Uterus (tissue), 3 donors: ENCODE measurements at regions not wholly inside any gene's neighbourhood (a gene's known extent, or its start where the extent isn't known, plus 50 kb on each side); places are given as distances from the start of the nearest gene placed in this dataset.

Experiments used
- DNase-seq, 2 donors: peaks; one replicate each; pipeline ENCODE4 v3.0.0-alpha.2; 2019 to 2020
- H3K27ac ChIP-seq, 2 donors: fragments of 200-600 bp; sonication (generic); 1 replicate in 1 of 2; 2 replicates in 1 of 2; pipeline ENCODE4 v1.5.1; 2016 to 2018
- H3K27me3 ChIP-seq, 2 donors: fragments of 200-600 bp; sonication (generic); one replicate each; pipeline ENCODE4 v1.5.1; 2018 to 2019; ENCODE audit warnings: control low read depth in 1 of 2
- H3K36me3 ChIP-seq, 2 donors: fragments of 200-600 bp; sonication (generic); one replicate each; pipeline ENCODE4 v1.5.1; 2019; ENCODE audit warnings: control low read depth in 1 of 2
- H3K4me1 ChIP-seq, 2 donors: fragments of 200-600 bp; sonication (generic); one replicate each; pipeline ENCODE4 v1.5.1; 2018 to 2019; ENCODE audit warnings: control low read depth in 1 of 2
- H3K4me3 ChIP-seq, 2 donors: fragments of 200-600 bp; sonication (generic); 1 replicate in 1 of 2; 2 replicates in 1 of 2; pipeline ENCODE4 v1.5.1; 2018 to 2019; ENCODE audit warnings: mild to moderate bottlenecking in 1 of 2
- H3K9me3 ChIP-seq, 2 donors: fragments of 200-600 bp; sonication (generic); one replicate each; pipeline ENCODE4 v1.5.1; 2019; ENCODE audit warnings: control low read depth in 1 of 2
- POLR2A ChIP-seq, 2 donors: fragments of 450-650 bp; IDR thresholded peaks; one replicate each; pipeline ENCODE4 v1.6.1; 2016; ENCODE audit warnings: antibody characterized with exemption in 2 of 2, mild to moderate bottlenecking in 1 of 2, moderate library complexity in 1 of 2
- intact Hi-C: fragments of 100-400 bp; cut with DNase I; formaldehyde crosslinking; loops from one replicate; pipeline ENCODE4 v1.15.1; 2023; ENCODE audit warnings: low total_unique reads
- TF ChIP-seq, protein P1 (sequence below), 4 experiments: fragments of 200-600 bp in 2 of 4; fragments of 450-650 bp in 2 of 4; sonication (generic) in 2 of 4; IDR thresholded peaks; one replicate each; pipeline ENCODE4 v1.5.1; 2016 to 2019; ENCODE audit warnings: antibody characterized with exemption in 4 of 4, mild to moderate bottlenecking in 2 of 4, moderate library complexity in 1 of 4
- donor health status: DM: yes; HTN: yes; CAD: no.

DNA sequence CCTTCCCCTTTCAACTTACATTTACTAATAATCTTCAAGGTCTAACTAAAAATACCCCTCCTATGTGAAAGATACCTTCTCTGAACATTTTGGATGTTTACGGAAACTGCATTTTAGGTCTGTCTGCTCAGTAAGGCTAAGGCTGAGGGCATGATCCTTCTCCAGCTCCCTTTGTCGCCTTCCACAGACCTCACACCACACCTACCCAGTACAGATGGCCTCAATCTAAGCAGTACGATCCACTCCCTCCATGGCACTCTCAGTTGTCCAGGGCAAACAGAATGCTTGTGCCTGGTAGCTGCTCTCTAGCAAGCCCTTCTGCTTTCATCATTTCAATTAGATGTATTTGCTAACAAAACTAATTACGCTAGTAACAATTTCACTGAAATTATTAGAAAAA lies 178.3 kb downstream of the CNTN3 start:
- Histone ChIP-seq H3K4me3 (no peak overlapping the region), H3K27ac (no peak overlapping the region), H3K9me3 (no peaks in the 10 kb centered on the region), H3K27me3 (no peaks in the 10 kb centered on the region), H3K4me1 (no peaks in the 10 kb centered on the region), H3K36me3 (no peaks in the 10 kb centered on the region)
- intact Hi-C loops: no loop called here
- TF ChIP-seq, protein P1, sequence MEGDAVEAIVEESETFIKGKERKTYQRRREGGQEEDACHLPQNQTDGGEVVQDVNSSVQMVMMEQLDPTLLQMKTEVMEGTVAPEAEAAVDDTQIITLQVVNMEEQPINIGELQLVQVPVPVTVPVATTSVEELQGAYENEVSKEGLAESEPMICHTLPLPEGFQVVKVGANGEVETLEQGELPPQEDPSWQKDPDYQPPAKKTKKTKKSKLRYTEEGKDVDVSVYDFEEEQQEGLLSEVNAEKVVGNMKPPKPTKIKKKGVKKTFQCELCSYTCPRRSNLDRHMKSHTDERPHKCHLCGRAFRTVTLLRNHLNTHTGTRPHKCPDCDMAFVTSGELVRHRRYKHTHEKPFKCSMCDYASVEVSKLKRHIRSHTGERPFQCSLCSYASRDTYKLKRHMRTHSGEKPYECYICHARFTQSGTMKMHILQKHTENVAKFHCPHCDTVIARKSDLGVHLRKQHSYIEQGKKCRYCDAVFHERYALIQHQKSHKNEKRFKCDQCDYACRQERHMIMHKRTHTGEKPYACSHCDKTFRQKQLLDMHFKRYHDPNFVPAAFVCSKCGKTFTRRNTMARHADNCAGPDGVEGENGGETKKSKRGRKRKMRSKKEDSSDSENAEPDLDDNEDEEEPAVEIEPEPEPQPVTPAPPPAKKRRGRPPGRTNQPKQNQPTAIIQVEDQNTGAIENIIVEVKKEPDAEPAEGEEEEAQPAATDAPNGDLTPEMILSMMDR (IDR thresholded peaks at IDR 0.05): no peak
- DNase-seq: no peak

DNA sequence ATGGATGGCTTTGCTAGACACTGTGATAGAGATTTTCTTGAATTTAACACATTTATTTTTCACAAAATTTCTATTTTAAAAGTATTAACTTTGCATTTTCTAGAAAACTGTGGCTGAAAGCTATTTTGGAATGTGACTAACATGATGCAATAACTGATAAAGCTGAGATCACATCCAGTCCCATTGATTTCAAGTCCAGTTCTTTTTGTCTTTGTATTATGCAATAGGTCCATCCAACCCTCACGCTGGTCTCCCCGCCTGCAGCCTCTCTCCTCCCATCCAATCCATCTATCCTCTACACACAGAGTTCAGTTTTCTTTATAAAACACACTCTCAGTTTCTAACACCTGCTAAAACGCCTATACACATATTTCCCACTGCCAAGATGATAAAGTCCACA lies 178.8 kb downstream of the CNTN3 start:
- intact Hi-C loops: no loop called here
- Histone ChIP-seq H3K9me3 (no peaks in the 10 kb centered on the region), H3K4me1 (no peaks in the 10 kb centered on the region), H3K4me3 (no peak overlapping the region), H3K27me3 (no peaks in the 10 kb centered on the region), H3K27ac (no peak overlapping the region), H3K36me3 (no peaks in the 10 kb centered on the region)
- TF ChIP-seq, protein P1 (IDR thresholded peaks at IDR 0.05): no peak
- no peak for TF ChIP-seq POLR2A (IDR thresholded peaks at IDR 0.05)
- no peak for DNase-seq

DNA sequence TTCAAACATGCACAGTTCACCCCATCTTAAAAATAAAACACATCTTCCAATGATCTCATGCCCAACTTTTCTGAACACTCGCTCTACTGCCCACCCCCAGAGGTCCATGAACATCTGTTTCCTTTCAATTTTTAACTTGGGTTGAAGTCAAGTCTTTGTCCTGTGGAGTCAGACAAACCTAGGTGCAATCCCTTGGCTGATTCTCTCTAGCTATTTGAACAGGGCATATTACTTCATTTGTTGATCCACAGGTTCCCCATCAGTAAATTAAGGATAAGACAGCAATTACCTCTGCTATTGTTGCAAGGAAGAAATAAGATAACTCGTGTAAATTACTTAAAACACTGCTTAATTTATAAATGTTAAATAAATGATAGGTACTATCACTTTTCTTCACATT lies 180.1 kb downstream of the CNTN3 start:
- H3K9me3 ChIP-seq: no peaks in the 10 kb centered on the region
- no peak overlapping the region for H3K4me3 ChIP-seq
- DNase-seq: no peak
- H3K36me3 ChIP-seq: no peaks in the 10 kb centered on the region
- no peaks in the 10 kb centered on the region for H3K27me3 ChIP-seq
- TF ChIP-seq, protein P1 (IDR thresholded peaks at IDR 0.05): no peak
- no peak for TF ChIP-seq POLR2A (IDR thresholded peaks at IDR 0.05)
- H3K27ac ChIP-seq: no peak overlapping the region
- intact Hi-C loops: loop anchor here (5.0 kb wide), 1 partner anchor 987 kb away; no protein-coding TSS in a partner anchor
- H3K4me1 ChIP-seq: no peaks in the 10 kb centered on the region

DNA sequence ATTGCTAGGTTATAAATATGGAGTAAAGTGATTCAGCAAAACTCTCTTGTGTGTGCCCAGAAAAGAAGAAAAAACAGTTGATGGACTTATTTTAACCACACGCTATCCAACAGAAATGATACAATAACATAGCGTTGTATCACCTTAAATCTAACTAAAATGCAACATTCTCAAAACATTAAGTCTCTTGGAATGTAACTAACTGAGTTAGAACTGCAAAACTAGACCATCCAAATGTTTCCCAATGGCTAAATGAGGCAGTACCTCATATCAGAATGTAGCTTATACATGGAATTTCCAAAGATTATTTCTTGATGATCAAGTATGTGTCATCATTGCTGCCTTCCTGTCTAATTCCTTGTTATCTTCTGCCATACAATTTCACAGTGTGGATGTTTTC lies 187.9 kb downstream of the CNTN3 start:
- intact Hi-C loops: no loop called here

DNA sequence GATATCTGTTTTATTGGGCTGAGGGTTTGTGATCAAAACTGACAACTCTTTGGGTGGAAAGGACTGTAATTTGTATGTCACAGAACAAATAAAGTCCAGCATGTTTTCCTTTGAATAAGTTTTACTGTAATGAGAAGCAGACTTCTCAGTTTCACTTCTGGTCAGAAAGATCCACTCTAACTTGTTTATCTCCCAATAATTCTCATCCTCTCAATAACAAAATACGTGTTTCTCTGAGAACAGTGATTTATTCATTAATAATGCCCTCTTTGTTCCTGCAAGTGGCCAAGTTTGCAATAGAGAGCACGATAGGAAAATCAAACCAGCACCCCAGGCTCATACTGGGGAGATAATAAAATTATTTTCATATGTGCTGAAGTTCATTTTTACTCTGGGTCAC lies 190.6 kb downstream of the CNTN3 start:
- Histone ChIP-seq H3K27me3 (no peaks in the 10 kb centered on the region), H3K4me3 (no peak overlapping the region), H3K27ac (no peak overlapping the region), H3K36me3 (no peaks in the 10 kb centered on the region), H3K9me3 (no peaks in the 10 kb centered on the region), H3K4me1 (no peaks in the 10 kb centered on the region)
- TF ChIP-seq, protein P1 (IDR thresholded peaks at IDR 0.05): no peak
- no peak for TF ChIP-seq POLR2A (IDR thresholded peaks at IDR 0.05)
- DNase-seq: no peak
- intact Hi-C loops: no loop called here

More for the DNA sequence above, 187.9 kb downstream of the CNTN3 start:
- H3K27me3 ChIP-seq: no peaks in the 10 kb centered on the region
- H3K4me1 ChIP-seq: no peaks in the 10 kb centered on the region
- no peaks in the 10 kb centered on the region for H3K36me3 ChIP-seq
- no peak overlapping the region for H3K27ac ChIP-seq
- no peaks in the 10 kb centered on the region for H3K9me3 ChIP-seq
- TF ChIP-seq, protein P1 (IDR thresholded peaks at IDR 0.05): no peak
- no peak for TF ChIP-seq POLR2A (IDR thresholded peaks at IDR 0.05)
- H3K4me3 ChIP-seq: no peak overlapping the region
- DNase-seq: no peak
